PC-3 (cell line): ENCODE measurements at regions not wholly inside any gene's neighbourhood (a gene's known extent, or its start where the extent isn't known, plus 50 kb on each side); places are given as distances from the start of the nearest gene placed in this dataset.

ENCODE experiments used
- CTCF ChIP-seq: fragments of 300-600 bp; sonication (generic); conservative IDR thresholded peaks from 2 replicates; pipeline ENCODE4 v1.5.1; 2017; ENCODE audit warnings: antibody characterized with exemption, low read depth, mild to moderate bottlenecking, low read length
- EZH2phosphoT487 ChIP-seq: fragments of 300-600 bp; sonication (generic); IDR thresholded peaks from 2 replicates; pipeline ENCODE4 v1.6.1; 2018; ENCODE audit warnings: mild to moderate bottlenecking, antibody characterized with exemption, low read length, borderline replicate concordance

GRCh38 chr6:84399003-84399402 is 171.6 kb upstream of the CEP162 start:
- no peak for TF ChIP-seq CTCF
- TF ChIP-seq EZH2phosphoT487 = no peak
